Pulmonary artery endothelial cell (primary cell): ENCODE measurements at regions not wholly inside any gene's neighbourhood (a gene's known extent, or its start where the extent isn't known, plus 50 kb on each side); places are given as distances from the start of the nearest gene placed in this dataset.

Source experiments
- DNase-seq: peaks from one replicate; pipeline ENCODE4 v3.0.0-alpha.2; 2011; ENCODE audit warnings: low read depth, low spot score

DNA sequence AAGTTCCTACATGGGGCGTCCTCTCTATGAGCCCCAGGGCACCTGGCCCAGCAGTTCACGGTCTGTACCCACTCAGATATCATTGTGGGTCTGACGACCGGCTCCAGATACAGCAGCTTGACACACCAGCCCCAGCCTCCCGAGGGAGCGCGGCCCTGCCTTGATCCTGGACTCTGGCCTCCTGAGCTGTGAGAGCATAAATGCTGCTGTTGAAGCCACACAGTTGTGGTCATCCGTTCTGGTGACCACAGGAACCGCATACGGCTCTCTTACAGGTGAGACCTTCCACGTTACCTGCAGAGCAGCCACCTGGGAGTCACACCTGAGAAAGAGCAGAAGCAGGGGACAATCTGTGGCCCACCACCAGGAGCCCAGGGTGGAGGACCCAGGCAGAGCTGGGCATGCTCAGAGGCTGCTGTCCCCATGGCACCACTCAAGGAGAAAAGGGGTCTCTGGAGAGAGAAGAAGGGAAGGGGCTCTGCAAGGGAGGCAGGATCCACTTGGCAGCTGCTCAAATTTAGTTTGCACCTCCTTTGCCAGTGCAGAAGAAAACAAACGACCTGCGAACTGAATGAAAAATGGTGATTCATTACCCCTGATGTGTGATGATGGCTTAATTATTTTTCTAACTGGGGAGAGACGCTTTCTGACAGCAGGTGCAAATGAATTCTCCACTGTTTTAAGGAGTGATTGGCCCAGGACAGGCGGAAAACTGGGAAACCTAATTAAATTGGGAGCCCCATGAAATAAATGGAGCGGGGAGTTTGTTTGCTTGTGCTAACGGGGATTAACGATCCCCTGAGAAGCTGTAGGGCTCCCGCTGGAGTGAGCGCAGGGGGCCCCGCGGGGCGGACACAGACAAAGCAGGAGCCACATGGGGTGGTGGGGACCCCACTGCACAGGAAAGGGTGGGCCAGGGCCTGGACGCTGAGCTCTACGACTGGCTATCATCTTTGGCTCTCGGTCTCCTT, 208.9 kb downstream of the RBFOX3 start:
- no peak for DNase-seq

DNA sequence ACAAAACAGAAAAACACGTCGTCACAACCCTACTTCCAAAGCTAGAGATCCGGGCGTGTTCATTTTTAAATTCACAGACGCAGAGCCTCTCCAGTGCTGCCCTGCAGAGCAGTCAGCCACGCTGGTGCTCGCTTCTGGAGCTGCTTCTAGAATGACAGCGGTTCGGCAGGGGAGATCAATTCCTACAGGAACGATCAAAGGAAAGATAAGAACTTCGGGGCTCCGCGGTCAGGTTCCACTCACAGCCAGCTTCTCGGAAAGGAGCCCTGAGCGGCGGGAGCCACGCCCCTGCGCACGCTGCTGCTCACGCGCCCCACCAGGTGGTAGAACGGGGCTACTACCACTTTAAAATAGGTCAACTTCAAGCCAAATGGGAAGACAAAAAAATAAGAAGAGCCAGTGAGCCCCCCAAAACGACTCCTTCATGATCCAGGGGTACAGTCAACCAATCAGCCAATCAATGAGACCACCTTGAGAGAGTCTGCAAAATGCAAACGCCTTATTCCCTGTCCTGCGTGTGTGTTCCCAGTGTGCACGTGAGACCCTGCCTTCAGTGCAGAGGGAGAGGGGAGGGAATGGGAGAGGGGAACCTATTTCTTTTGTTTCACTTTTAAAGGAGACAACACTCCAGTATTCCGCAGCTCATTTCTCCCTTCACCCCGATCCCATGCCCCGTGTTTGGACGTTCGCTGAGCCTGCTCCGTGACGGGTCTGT, 209.7 kb downstream of the RBFOX3 start:
- no peak for DNase-seq

DNA sequence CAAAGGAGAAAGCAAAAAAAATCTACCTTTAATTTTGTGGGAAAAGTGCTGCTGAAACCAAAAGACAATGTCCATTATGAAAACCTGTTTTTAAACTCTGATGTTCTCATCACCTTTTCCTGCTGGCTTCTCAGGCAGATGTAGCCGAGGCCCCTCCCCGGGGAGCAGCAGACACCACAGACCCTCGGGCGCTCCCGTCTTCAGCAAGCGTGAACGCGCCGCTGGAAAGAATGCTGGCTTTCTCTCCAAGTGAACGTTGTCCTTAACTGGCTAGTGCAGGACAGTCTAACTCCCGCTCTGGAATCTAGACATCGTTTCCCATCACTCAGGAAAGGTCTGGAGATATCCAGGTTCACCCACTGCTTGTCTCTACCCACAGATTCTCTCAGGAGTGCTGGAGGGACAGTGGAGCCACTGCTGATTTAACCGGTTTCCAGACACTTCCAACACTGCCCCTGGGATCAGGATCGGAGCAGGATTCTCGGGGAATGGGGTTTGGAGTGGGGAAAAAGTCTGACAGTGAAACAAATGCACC, 211.2 kb downstream of the RBFOX3 start:
- no peak for DNase-seq

DNA sequence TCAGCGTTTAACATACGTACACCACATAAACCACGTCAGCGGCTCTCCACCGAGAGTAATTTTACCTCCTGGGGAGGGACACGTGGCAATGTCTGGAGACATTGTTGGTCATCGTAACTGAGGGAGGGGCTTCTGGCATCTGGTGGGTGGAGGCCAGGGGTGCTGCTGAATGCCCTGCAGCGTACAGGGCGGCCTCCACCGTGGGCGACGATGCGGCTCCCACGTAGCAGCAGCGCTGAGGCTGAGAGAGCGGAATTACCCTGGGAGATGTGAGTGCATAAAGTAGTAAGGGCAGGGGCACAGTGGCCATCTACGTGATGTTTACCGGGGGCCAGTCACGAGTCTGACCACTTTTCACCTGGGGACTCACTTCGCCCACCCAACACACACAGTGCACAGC, 212.4 kb downstream of the RBFOX3 start:
- DNase-seq = no peak

DNA sequence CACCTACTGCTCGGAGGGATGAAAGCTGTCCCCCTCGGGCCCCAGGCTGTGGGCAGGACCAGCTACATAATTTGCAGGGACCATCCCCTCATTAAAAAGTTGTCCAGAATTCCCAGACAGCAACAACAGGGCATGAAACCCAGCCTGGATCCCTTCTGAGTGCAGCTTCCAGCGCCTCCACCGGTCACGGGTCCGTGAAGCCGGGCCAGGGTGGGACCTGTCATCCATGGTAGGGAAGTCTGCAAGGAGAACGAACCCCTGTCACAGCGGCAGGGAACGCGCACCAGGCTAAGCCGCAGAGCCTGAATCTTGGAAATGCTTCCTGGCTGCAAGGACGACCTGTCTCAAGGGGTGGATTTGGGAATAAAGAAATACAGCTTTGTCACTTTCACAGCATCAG, 214.2 kb downstream of the RBFOX3 start:
- no peak for DNase-seq

DNA sequence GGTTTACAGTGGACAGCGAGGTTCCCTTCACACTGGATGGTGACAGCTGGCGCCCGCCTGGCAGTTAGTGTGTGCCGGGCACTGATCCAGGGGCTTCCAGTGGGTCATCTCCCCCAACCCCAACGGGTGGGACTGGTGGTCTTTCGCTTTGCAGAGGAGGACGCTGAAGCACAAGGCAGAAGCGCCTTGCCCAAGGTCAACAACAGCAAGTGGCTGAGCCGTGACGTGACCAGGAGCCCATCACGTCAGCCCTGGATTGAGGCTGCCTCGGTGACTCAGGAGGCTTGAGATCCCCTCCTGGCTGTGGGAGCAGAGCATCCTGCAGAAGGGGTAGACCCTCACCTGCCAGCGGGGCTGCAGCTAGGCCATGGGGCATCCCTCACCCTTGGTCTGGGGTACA, 215.3 kb downstream of the RBFOX3 start:
- no peak for DNase-seq

DNA sequence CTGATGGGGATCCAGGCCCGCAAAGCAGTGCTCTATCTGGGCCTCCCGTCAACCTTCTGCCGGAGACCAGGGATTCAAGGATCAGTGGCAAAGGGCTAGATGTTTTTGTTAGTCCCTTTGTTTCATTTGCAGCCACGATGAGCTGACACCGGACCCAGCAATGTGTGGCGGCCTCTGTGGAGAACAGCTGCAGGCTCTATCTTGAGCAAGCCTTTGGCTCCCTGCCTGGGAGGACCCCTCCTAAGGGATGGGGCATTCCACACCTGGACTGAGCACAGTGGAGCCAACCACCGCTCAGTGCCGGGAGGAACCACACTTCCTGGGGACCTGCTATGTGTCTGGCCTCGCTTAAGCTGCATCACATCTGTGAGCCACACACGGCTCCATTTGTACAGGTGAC, 215.8 kb downstream of the RBFOX3 start:
- no peak for DNase-seq

DNA sequence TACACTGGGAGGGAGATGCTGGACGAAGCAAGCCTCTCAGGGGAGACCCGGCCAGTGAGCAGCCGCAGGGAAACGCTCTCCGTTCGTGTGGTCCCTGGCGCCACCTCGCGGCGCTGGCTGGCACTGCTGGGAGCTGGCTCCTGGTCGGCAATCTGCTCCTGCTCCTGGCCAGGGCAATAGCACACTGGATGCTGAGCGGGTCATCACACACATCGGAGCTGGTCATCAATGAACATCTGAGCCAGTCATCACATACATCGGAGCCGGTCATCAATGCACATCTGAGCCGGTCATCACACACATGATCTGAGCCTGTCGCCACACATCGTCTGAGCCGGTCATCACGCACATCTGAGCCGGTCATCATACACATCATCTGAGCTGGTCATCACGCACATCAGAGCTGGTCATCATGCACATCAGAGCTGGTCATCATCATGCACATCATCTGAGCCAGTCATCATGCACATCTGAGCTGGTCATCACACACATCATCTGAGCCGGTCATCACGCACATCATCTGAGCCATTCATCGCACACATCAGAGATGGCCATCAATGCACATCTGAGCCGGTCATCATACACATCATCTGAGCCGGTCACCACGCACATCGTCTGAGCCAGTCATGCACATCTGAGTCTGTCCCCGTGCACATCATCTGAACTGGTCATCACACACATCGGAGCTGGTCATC, 217.3 kb downstream of the RBFOX3 start:
- no peak for DNase-seq

DNA sequence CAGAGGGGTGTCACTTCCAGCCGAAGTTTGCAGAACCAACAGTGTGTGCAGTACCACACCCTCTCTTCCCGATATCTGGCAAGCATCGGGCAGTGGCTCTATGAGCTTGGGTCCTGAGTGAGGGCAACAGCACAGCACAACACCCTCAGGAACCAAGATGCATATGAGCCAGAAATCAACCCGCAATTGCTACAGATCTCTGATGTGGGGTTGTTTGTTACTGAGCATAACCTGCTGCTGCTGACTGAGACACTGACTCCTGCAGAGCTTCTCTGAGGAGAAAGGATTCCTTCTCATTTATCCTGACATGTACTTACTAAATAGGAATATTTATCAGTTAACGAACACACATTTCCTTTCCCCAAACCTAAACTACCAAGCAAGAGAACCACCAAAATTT, 218.3 kb downstream of the RBFOX3 start:
- DNase-seq = no peak

DNA sequence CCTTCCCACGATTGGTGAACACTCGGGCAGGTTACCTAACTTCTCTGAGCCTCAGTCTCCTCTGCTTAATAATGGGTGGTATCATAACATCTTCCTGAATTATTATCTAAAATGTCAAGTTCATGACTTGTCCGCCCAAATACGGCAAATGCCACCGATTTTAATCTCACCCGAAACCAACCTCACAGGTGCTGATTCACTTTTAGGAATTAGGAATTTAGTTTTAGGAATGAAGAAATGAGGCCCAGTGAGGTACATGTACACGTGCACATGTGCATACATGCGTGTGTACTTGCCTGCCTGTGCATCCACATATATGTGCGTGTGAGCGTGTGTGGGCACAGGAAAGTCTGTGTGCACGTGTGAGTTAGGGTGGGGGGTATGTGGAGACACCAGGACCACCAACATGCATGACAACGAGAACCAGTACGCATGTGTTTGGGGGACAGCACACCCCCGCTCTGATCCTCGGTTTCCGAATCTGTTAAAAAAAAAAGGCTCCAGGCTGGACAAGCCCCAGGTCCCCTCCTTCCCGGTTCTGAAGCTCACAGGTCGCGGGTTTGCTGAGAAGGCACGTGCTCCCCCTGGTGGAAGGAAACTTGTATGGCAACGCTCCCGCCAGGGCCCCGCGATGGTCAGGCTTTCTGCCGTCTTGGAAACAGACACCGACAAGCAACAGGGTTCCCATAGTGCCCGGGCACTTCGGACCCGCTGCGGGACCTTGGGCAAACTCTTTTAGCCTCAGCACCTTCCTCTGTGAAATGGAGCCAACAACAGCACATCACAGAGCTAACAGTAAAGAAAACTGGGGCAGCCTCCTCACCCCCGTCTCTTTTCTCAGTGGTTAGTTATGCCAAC, 219.2 kb downstream of the RBFOX3 start:
- DNase-seq = no peak

DNA sequence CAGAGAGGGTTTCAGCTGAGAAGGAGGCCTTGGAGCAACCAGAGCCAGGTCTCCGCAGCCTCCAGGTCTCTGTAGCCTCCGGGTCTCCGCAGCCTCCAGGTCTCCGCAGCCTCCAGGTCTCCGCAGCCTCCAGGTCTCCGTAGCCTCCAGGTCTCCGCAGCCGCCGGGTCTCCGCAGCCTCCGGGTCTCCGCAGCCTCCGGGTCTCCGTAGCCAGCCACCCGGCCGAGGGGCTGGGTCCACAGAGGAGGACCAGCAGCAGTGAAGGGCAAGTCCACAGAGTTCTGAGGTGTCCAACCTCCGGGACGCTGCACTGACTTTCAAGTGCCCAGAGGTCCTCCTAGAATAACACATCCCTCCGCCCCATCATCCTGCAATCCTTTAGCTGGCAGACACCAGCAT, 221.0 kb downstream of the RBFOX3 start:
- no peak for DNase-seq

DNA sequence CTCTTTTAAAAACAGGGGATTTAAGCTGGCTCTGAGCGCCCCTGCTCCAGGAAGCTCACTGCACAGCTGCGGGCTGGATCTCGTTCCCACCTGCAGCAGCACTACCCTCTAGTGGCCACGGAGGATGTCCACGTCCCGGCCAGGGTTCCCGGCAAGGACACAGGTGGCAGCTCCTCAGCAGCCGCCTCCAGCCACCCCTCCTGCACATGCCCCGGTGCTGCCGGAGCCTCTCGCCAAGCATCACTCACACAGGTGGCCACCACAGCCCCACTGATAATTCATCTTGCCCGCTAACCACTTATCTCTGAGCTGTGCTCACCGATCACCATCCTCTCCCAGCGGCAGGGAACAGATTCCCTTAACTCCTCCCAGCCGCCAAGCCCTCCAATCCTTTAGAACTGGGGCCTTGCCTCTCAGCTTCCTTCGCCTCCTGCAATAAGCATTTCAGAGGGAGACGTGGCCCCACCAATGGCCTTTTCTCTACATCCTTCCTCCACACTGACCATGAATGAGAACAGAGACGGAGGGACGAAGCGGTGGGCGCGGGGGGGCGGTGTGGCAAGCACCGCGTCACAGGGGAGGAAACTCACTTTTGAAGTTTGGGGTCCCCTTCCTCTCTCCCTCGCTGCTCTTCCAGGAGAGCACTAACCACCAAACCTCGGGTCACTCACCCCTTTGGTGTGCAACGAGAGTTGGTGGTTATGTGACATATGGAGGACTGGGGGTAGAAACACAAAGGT, 222.1 kb downstream of the RBFOX3 start:
- DNase-seq = no peak

DNA sequence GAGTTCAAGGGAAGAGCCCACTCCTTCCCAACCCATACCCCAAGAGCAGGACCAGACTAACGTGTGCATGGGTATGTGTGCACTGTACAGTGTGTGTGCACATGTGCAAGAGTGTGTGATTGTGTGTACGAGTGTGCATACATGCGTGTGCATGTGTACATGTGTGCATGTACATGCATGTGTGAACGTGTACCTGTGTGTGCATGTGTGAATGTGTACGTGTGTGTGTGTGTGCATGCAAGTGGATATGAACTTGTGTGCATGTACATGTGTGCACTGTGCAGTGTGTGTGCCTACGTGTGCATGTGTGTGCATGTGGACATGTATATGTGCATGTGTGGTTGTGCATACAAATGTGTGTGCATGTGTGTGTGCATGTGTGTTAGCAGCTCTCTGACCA, 223.1 kb downstream of the RBFOX3 start:
- DNase-seq = no peak

DNA sequence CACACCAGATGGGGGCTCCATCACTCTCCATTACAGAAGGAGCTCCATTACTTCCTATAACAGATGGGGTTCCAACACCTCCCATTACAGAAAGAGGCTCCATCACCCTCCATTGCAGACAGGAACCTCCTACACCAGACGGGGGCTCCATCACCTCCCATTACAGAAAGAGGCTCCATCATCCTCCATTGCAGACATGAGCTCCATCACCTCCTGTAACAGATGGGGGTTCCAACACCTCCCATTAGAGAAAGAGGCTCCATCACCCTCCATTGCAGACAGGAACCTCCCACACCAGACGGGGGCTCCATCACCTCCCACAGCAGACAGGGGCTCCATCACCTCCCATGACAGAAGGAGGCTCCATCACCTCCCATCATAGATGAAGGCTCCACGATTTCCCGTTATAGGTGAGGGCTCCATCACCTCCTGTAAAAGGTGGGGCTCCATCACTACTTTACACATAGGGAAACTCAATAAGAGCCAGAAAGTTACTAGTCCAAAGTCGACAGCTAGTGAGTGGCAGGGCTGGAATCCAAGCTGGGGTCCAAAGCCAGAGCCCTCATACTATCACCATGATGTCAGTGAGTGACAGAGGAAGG, 224.8 kb downstream of the RBFOX3 start:
- DNase-seq = no peak

DNA sequence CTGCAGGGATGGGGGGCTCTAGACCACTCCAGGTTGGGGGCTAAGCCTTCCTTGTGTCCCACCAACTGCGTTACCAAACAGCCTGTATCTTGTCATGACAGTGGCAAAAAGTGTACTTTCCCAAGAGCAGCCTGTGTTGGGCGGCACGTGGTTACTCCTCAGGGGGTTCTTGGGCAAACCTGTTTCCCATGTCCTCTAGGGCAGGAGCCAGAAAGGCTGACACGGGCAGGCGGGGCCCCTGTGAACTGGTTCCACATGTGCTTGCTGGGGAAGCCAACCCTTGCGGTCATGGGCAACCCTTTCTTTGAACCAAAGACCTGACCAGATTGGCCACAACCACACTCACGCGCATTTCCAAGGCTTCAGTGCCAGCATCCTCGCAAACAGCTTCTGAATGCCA, 228.5 kb downstream of the RBFOX3 start:
- DNase-seq = no peak

DNA sequence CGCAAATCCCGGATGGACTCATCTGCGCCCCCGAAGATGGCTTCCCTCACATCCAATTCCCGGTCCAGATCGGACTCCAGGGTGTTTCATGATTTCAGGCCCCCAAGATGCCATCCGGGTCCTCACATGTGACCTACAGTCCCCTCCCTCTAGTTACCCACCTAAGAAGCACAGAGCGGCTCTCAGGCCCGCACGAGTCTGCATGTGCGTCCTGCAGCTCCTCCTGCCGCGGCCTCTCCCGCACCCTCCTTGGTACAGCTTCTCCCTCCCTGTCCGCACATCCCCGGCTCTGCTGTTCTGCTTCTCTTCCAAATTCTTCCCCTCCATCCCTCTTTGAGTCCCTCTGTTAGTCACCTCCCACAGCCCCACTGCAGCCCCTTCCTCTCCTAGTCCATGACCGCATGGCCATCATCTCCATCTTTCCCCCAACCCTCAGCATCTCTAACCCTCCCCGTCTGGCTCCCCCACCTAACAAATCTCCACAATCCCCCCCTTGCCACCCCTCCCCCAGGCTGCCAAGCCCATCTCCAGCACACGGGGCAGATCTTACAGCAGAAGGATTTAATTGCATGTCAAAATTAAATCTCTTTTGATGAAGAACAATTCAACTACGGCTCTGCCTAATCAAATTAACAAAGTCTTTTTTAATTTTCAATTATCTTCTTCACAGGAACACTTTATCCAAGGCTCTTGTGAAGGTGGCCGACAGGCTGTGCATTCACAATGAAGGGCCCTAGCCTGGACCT, 231.0 kb downstream of the RBFOX3 start:
- DNase-seq = no peak

DNA sequence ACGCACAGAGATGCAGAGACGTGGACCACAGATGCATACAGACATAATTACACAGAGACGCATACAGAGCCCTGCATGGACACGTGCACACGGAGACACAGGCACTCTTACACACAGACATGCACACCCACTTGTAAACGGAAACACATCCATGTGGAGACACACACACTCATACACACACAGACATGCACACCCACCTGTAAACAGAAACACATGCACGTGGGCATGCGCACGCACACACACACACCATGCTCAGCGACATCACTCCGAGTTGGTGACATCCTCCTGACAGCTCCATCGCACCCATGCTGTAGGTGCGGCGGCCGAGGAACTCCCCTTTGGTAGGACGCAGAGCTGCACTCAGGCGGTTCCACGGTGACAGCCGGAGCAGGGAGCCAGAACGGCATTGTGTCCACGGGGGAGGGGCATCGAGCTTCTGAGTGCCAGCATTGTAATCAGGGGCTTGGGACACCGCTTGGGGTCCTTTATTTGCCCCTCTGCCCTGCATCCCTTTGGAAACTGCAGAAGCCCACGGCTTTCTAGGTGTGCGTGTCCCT, 233.5 kb downstream of the RBFOX3 start:
- no peak for DNase-seq

DNA sequence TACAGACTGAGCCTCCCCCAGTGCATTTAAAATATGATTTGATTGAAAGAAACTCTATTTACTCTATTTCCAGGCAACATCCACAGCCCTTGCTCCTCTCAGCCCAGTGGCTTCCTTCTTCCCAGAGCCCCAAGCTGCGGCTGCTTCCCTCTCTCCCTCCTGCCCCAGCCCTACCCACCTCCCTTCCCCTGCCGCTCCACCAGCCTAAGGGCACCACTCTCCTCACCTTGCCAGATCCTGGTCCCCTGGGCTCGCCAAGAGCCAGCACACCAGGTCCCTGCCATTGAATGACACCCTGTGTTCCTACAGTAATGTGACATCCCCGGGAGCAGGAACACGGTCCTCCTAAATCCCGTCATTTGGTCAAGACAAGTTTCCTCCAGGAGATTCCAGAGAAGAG, 236.0 kb downstream of the RBFOX3 start:
- DNase-seq = no peak
